Keratinocyte (primary cell): ENCODE measurements at regions not wholly inside any gene's neighbourhood (a gene's known extent, or its start where the extent isn't known, plus 50 kb on each side); places are given as distances from the start of the nearest gene placed in this dataset.

ENCODE experiments used
- DNase-seq: peaks from one replicate; pipeline ENCODE4 v3.0.0-alpha.2; 2011; ENCODE audit warnings: low read depth, missing footprints, low spot score
- FAIRE-seq: peaks from 2 replicates; lab custom pipeline; 2011; peaks lifted over from hg19 to GRCh38; lab: Jason Lieb, UNC
- H2AFZ ChIP-seq: 2 replicates; pipeline ENCODE4 v1.6.0; 2012; ENCODE audit warnings: low read length, control low read depth, inconsistent platforms; ENCODE audit not compliant: control insufficient read depth
- H3K27ac ChIP-seq: 2 replicates; pipeline ENCODE4 v1.5.1; 2011; ENCODE audit warnings: low read length; ENCODE audit not compliant: control insufficient read depth, insufficient read depth
- H3K27me3 ChIP-seq: 3 replicates; pipeline ENCODE4 v1.6.0; 2011; ENCODE audit warnings: low read length; ENCODE audit not compliant: control insufficient read depth, insufficient read depth; ENCODE audit errors: extremely low read depth
- H3K36me3 ChIP-seq, 2 experiments: 2 replicates in 1 of 2; 3 replicates in 1 of 2; pipeline ENCODE4 v1.5.1; 2011; ENCODE audit warnings: low read length in 2 of 2, mild to moderate bottlenecking in 1 of 2; ENCODE audit not compliant: control insufficient read depth in 2 of 2, insufficient read depth in 2 of 2; ENCODE audit errors: extremely low read depth in 1 of 2
- H3K4me1 ChIP-seq: 3 replicates; pipeline ENCODE4 v1.5.1; 2011; ENCODE audit warnings: low read length; ENCODE audit not compliant: control insufficient read depth, insufficient read depth; ENCODE audit errors: extremely low read depth
- H3K4me2 ChIP-seq: 3 replicates; pipeline ENCODE4 v1.6.0; 2011; ENCODE audit warnings: low read depth, low read length; ENCODE audit not compliant: control insufficient read depth, insufficient read depth; ENCODE audit errors: extremely low read depth
- H3K4me3 ChIP-seq, 3 experiments: fragments of 200-600 bp in 1 of 3; sonication (generic) in 1 of 3; 2 replicates in 2 of 3; 3 replicates in 1 of 3; pipeline ENCODE4 v1.5.1; 2011 to 2016; ENCODE audit warnings: low read length in 3 of 3, mild to moderate bottlenecking in 3 of 3, control low read depth in 2 of 3, inconsistent platforms in 1 of 3, low read depth in 1 of 3, mixed read lengths in 1 of 3, mixed run types in 1 of 3, moderate library complexity in 1 of 3; ENCODE audit not compliant: control insufficient read depth in 2 of 3, insufficient read depth in 2 of 3; ENCODE audit errors: extremely low read depth in 1 of 3
- H3K79me2 ChIP-seq: 2 replicates; pipeline ENCODE4 v1.6.0; 2012; ENCODE audit warnings: low read length; ENCODE audit not compliant: control insufficient read depth, insufficient read depth
- H3K9ac ChIP-seq: 3 replicates; pipeline ENCODE4 v1.6.0; 2011; ENCODE audit warnings: low read length; ENCODE audit not compliant: control insufficient read depth, insufficient read depth; ENCODE audit errors: extremely low read depth
- H3K9me1 ChIP-seq: 3 replicates; pipeline ENCODE4 v1.6.0; 2011; ENCODE audit warnings: low read length; ENCODE audit not compliant: control insufficient read depth, insufficient read depth; ENCODE audit errors: extremely low read depth
- H3K9me3 ChIP-seq: 2 replicates; pipeline ENCODE4 v1.5.1; 2012; ENCODE audit warnings: low read depth, low read length; ENCODE audit not compliant: control insufficient read depth
- H4K20me1 ChIP-seq: 3 replicates; pipeline ENCODE4 v1.6.0; 2011; ENCODE audit warnings: low read length; ENCODE audit not compliant: control insufficient read depth, insufficient read depth; ENCODE audit errors: extremely low read depth
- EZH2 ChIP-seq: IDR thresholded peaks from one replicate; pipeline ENCODE4 v1.6.1; 2012; ENCODE audit warnings: inconsistent platforms, mild to moderate bottlenecking, low read length, moderate library complexity
- dilution Hi-C: fragments of 300-500 bp; cut with MboI; formaldehyde crosslinking; loops from one replicate; pipeline ENCODE4 v1.7.0; 2020; ENCODE audit warnings: low sequenced_read_pairs; ENCODE audit not compliant: extremely low pct_ligation_motif_present
- TF ChIP-seq, protein P1 (sequence below), 3 experiments: IDR thresholded peaks in 1 of 3; conservative IDR thresholded peaks in 1 of 3; optimal IDR thresholded peaks in 1 of 3; 2 replicates in 2 of 3; 3 replicates in 1 of 3; pipeline versions ENCODE3 to v1.5.1; 2011; ENCODE audit warnings: low read length in 3 of 3, mild to moderate bottlenecking in 3 of 3, moderate library complexity in 2 of 3, control low read depth in 1 of 3, inconsistent platforms in 1 of 3; ENCODE audit not compliant: insufficient read depth in 2 of 3; ENCODE audit errors: extremely low read depth in 1 of 3

GRCh38 chr13:95492044-95492801, 60.3 kb upstream of the CLDN10 start:
- Histone ChIP-seq H2AFZ (no peak overlapping the region), H3K27me3 (no peaks in the 10 kb centered on the region), H4K20me1 (no peaks in the 10 kb centered on the region), H3K4me2 (no peak overlapping the region), H3K9me3 (no peaks in the 10 kb centered on the region), H3K36me3 (no peaks in the 10 kb centered on the region), H3K9me1 (no peaks in the 10 kb centered on the region), H3K79me2 (no peaks in the 10 kb centered on the region), H3K27ac (no peak overlapping the region), H3K4me1 (peaks cover 3% of the 10 kb centered on the region), H3K9ac (no peak overlapping the region), H3K4me3 (no peak overlapping the region)
- dilution Hi-C loops = no loop called here
- DNase-seq (no peak), FAIRE-seq (no peak)
- no peak for TF ChIP-seq EZH2
- TF ChIP-seq, protein P1, sequence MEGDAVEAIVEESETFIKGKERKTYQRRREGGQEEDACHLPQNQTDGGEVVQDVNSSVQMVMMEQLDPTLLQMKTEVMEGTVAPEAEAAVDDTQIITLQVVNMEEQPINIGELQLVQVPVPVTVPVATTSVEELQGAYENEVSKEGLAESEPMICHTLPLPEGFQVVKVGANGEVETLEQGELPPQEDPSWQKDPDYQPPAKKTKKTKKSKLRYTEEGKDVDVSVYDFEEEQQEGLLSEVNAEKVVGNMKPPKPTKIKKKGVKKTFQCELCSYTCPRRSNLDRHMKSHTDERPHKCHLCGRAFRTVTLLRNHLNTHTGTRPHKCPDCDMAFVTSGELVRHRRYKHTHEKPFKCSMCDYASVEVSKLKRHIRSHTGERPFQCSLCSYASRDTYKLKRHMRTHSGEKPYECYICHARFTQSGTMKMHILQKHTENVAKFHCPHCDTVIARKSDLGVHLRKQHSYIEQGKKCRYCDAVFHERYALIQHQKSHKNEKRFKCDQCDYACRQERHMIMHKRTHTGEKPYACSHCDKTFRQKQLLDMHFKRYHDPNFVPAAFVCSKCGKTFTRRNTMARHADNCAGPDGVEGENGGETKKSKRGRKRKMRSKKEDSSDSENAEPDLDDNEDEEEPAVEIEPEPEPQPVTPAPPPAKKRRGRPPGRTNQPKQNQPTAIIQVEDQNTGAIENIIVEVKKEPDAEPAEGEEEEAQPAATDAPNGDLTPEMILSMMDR (optimal IDR thresholded peaks at IDR 0.05 in 1 of 3, IDR thresholded peaks at IDR 0.05 in 1 of 3, conservative IDR thresholded peaks at IDR 0.05 in 1 of 3; ENCODE audit: extremely low read depth in 1 of 3, insufficient read depth in 2 of 3, low read length in 3 of 3) = no peak

DNA sequence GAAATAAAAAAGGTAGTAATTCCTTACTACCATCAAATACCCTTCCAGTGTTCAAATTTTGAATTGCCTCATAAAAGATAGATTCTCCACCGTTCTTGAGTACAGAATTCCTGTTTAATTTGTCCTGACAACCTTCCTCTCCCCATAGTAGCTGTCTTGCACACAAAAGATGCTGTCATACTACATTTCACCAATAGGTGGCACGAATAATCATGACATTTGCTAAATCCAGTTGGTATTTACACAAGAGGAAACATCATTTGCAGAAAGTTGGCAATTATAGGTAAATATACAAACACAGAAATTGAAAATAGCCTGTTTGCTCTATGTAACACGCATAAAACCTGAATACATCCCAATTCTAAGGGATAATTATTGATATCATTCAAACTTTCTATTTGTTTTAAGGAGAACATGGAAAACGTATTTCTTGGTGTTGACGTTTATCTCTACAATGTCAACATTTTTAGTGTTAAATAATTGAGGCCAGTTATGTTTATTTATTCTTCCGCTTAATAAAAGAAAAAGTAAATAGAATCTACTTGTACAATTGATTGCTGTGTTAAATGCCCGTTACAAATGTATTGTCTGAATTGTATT, 58.3 kb upstream of the CLDN10 start:
- Histone ChIP-seq H3K4me2 (no peak overlapping the region), H3K36me3 (no peaks in the 10 kb centered on the region), H3K27me3 (no peaks in the 10 kb centered on the region), H3K79me2 (no peaks in the 10 kb centered on the region), H3K27ac (no peak overlapping the region), H2AFZ (no peak overlapping the region), H3K9me1 (no peaks in the 10 kb centered on the region), H3K4me3 (no peak overlapping the region), H3K9me3 (no peaks in the 10 kb centered on the region), H3K9ac (no peak overlapping the region), H4K20me1 (no peaks in the 10 kb centered on the region), H3K4me1 (peaks cover 3% of the 10 kb centered on the region)
- DNase-seq = peak; percentile 21
- no peak for TF ChIP-seq EZH2
- TF ChIP-seq, protein P1 (optimal IDR thresholded peaks at IDR 0.05 in 1 of 3, IDR thresholded peaks at IDR 0.05 in 1 of 3, conservative IDR thresholded peaks at IDR 0.05 in 1 of 3; ENCODE audit: extremely low read depth in 1 of 3, insufficient read depth in 2 of 3, low read length in 3 of 3) = peak in 2 of 3 experiments; percentile 58 to 70
- peak; percentile 83 for FAIRE-seq
- dilution Hi-C loops = no loop called here
